Transverse colon (tissue), 4 donors: ENCODE measurements at regions not wholly inside any gene's neighbourhood (a gene's known extent, or its start where the extent isn't known, plus 50 kb on each side); places are given as distances from the start of the nearest gene placed in this dataset.

Experiments used
- DNase-seq: peaks from one replicate; pipeline ENCODE4 v3.0.0-alpha.2; 2019
- H3K27ac ChIP-seq, 4 donors: fragments of 200-600 bp; sonication (generic); 2 replicates each; pipeline ENCODE4 v1.5.1; 2016 to 2018; ENCODE audit warnings: inconsistent platforms in 4 of 4
- H3K27me3 ChIP-seq: fragments of 200-600 bp; sonication (generic); 2 replicates; pipeline ENCODE4 v1.5.1; 2017; ENCODE audit warnings: inconsistent platforms
- H3K36me3 ChIP-seq, 4 donors: fragments of 200-600 bp; sonication (generic); 2 replicates each; pipeline ENCODE4 v1.5.1; 2017 to 2019; ENCODE audit warnings: inconsistent platforms in 4 of 4
- H3K4me1 ChIP-seq, 4 donors: fragments of 200-600 bp; sonication (generic); 2 replicates each; pipeline ENCODE4 v1.5.1; 2017 to 2020; ENCODE audit warnings: inconsistent platforms in 4 of 4
- H3K4me3 ChIP-seq, 4 donors: fragments of 200-600 bp; sonication (generic); 1 replicate in 1 of 4; 2 replicates in 3 of 4; pipeline versions ENCODE4 v1.5.1 to v1.6.1; 2017 to 2019; ENCODE audit warnings: inconsistent platforms in 4 of 4
- H3K9me3 ChIP-seq, 2 donors: fragments of 200-600 bp; sonication (generic); 2 replicates each; pipeline ENCODE4 v1.5.1; 2017 to 2019; ENCODE audit warnings: inconsistent platforms in 2 of 2
- EP300 ChIP-seq: sonication (generic); formaldehyde crosslinking; IDR thresholded peaks from one replicate; pipeline ENCODE4 v1.6.1; 2017; ENCODE audit warnings: antibody characterized with exemption, low read depth
- POLR2A ChIP-seq: fragments of 450-650 bp; IDR thresholded peaks from one replicate; pipeline ENCODE4 v1.6.1; 2016; ENCODE audit warnings: antibody characterized with exemption, mild to moderate bottlenecking, moderate library complexity
- POLR2AphosphoS5 ChIP-seq, 3 donors: sonication (generic); formaldehyde crosslinking; IDR thresholded peaks; one replicate each; pipeline ENCODE4 v1.6.1; 2016; ENCODE audit warnings: antibody characterized with exemption in 3 of 3
- WGBS, 2 donors: methylation state at CpG; one replicate each; pipeline ENCODE4 v1.1.5; 2018; ENCODE audit warnings: low coverage in 1 of 2; 5-methylcytosine and 5-hydroxymethylcytosine counted together
- in situ Hi-C, 4 donors: fragments of 200-750 bp; cut with MboI; loops; one replicate each; pipeline versions ENCODE4 v1.15.0 to v1.15.1; 2017; ENCODE audit warnings: low sequenced_read_pairs in 3 of 4, low pct_ligation_motif_present in 1 of 4, low pct_unique_long_range_greater_than_20kb in 1 of 4
- intact Hi-C: fragments of 100-400 bp; cut with DNase I; formaldehyde crosslinking; loops from one replicate; pipeline ENCODE4 v1.15.1; 2023; ENCODE audit warnings: low total_unique reads
- TF ChIP-seq, protein P1 (sequence below), 5 experiments: fragments of 200-600 bp in 3 of 5; fragments of 450-650 bp in 2 of 5; sonication (generic) in 3 of 5; IDR thresholded peaks; 1 replicate in 2 of 5; 2 replicates in 3 of 5; pipeline ENCODE4 v1.5.1; 2016 to 2017; ENCODE audit warnings: antibody characterized with exemption in 5 of 5, inconsistent platforms in 3 of 5, mild to moderate bottlenecking in 2 of 5, moderate library complexity in 1 of 5

- TF ChIP-seq POLR2AphosphoS5 (IDR thresholded peaks at IDR 0.05) = no peak
- TF ChIP-seq POLR2A = no peak
- TF ChIP-seq, protein P1, sequence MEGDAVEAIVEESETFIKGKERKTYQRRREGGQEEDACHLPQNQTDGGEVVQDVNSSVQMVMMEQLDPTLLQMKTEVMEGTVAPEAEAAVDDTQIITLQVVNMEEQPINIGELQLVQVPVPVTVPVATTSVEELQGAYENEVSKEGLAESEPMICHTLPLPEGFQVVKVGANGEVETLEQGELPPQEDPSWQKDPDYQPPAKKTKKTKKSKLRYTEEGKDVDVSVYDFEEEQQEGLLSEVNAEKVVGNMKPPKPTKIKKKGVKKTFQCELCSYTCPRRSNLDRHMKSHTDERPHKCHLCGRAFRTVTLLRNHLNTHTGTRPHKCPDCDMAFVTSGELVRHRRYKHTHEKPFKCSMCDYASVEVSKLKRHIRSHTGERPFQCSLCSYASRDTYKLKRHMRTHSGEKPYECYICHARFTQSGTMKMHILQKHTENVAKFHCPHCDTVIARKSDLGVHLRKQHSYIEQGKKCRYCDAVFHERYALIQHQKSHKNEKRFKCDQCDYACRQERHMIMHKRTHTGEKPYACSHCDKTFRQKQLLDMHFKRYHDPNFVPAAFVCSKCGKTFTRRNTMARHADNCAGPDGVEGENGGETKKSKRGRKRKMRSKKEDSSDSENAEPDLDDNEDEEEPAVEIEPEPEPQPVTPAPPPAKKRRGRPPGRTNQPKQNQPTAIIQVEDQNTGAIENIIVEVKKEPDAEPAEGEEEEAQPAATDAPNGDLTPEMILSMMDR (IDR thresholded peaks at IDR 0.05) = no peak
- no peak for TF ChIP-seq EP300
- in situ Hi-C loops (no loop called here), intact Hi-C loops (loop anchor here (5.0 kb wide), 1 partner anchor 592 kb away; no protein-coding TSS in a partner anchor)
- Histone ChIP-seq H3K27me3 (no peaks in the 10 kb centered on the region), H3K36me3 (no peaks in the 10 kb centered on the region), H3K4me1 (no peaks in the 10 kb centered on the region), H3K27ac (peak overlapping the region; percentile 44 to 60 (median 56)), H3K4me3 (no peak overlapping the region), H3K9me3 (peaks cover 0 to 3% of the 10 kb centered on the region in 2 donors)
- 36 to 64% methylated on average over 1 to 2 of the region's 2 CpGs for WGBS, 2 donors
- no peak for DNase-seq
Measured at GRCh38 chr2:41540272-41540998, 507.4 kb upstream of the PKDCC start.

DNA sequence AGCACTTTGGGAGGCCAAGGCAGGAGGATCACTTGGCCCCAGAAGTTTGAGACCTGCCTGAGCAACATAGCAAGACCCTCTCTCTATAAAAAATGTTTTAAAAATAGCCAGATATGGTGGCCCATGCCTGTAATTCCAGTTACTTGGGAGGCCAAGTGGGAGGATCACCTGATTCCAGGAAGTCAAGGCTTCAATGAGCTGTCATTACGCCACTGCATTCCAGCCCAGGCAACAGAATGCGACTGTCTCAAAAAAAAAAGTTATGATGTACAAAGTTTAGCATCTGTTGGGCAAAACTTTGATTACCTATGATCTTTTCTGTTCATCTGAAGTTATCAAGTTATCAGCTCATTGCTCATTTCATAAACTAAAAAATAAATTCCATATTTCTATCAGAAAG, 504.1 kb upstream of the PKDCC start:
- TF ChIP-seq, protein P1 (IDR thresholded peaks at IDR 0.05) = no peak
- no peak for TF ChIP-seq POLR2AphosphoS5 (IDR thresholded peaks at IDR 0.05)
- TF ChIP-seq EP300 = no peak
- no peak for TF ChIP-seq POLR2A
- intact Hi-C loops (loop anchor here (5.0 kb wide), 1 partner anchor 589 kb away; no protein-coding TSS in a partner anchor), in situ Hi-C loops (no loop called here)
- 83 to 100% methylated on average over 2 of the region's 2 CpGs for WGBS, 2 donors
- no peaks in the 10 kb centered on the region for H3K4me1 ChIP-seq
- H3K27ac ChIP-seq = no peak overlapping the region
- H3K36me3 ChIP-seq = no peaks in the 10 kb centered on the region
- H3K9me3 ChIP-seq = no peaks in the 10 kb centered on the region
- DNase-seq = no peak
- no peaks in the 10 kb centered on the region for H3K27me3 ChIP-seq
- no peak overlapping the region for H3K4me3 ChIP-seq

DNA sequence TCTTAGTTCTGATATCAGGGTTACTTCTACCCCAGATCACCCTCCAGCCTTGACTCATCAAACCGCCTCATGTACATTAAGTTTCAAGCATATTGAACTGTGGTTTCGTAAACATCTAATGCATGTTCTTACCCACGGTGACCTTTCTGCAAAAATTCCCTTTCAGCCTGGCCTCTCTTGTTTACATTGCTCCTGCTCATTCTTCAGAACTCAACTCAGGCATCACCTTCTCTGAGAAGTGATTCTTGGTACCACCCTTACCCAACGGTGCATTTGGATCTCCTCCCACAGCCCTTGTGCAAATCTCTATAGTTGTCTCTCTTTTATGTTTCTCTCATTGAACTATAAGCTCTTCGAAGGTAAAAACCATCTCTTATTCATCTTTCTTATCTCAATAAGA, 503.1 kb upstream of the PKDCC start:
- H3K27ac ChIP-seq = no peak overlapping the region
- no peaks in the 10 kb centered on the region for H3K9me3 ChIP-seq
- TF ChIP-seq POLR2A (no peak), POLR2AphosphoS5 (IDR thresholded peaks at IDR 0.05) (no peak), EP300 (no peak)
- TF ChIP-seq, protein P1 (IDR thresholded peaks at IDR 0.05) = no peak
- DNase-seq = no peak
- no peaks in the 10 kb centered on the region for H3K4me1 ChIP-seq
- intact Hi-C loops (loop anchor here (5.0 kb wide), 1 partner anchor 588 kb away; no protein-coding TSS in a partner anchor), in situ Hi-C loops (no loop called here)
- WGBS, 2 donors = 79 to 85% methylated on average over 4 to 5 of the region's 5 CpGs
- H3K27me3 ChIP-seq = no peaks in the 10 kb centered on the region
- no peaks in the 10 kb centered on the region for H3K36me3 ChIP-seq
- H3K4me3 ChIP-seq = no peak overlapping the region

GRCh38 chr2:41546031-41546430, 501.8 kb upstream of the PKDCC start:
- Histone ChIP-seq H3K9me3 (no peaks in the 10 kb centered on the region), H3K36me3 (no peaks in the 10 kb centered on the region), H3K27me3 (no peaks in the 10 kb centered on the region), H3K27ac (no peak overlapping the region), H3K4me1 (no peaks in the 10 kb centered on the region), H3K4me3 (no peak overlapping the region)
- in situ Hi-C loops = no loop called here
- TF ChIP-seq POLR2AphosphoS5 (IDR thresholded peaks at IDR 0.05) (no peak), POLR2A (no peak), EP300 (no peak)
- TF ChIP-seq, protein P1 (IDR thresholded peaks at IDR 0.05) = no peak
- DNase-seq = no peak
- 67 to 80% methylated on average over 2 to 4 of the region's 4 CpGs for WGBS, 2 donors
- intact Hi-C loops = no loop called here
